Calu3 (cell line): ENCODE measurements at regions not wholly inside any gene's neighbourhood (a gene's known extent, or its start where the extent isn't known, plus 50 kb on each side); places are given as distances from the start of the nearest gene placed in this dataset.

Source experiments
- BruUV-seq: library from RNA; stranded (reverse); fragments of 400-500 nt; replicated peaks from 2 replicates; lab custom pipeline; 2021; lab: Mats Ljungman, UMichigan
- CTCF ChIA-PET: fragments of 300-600 bp; sonication (Branson Sonifier 250); formaldehyde crosslinking; loops from one replicate; lab custom pipeline; 2022; ENCODE audit warnings: antibody characterized with exemption; lab: Charles Lee
- DNase-seq: peaks from one replicate; pipeline ENCODE4 v3.0.0; 2022
- H3K27ac Mint-ChIP-seq: one replicate; pipeline ENCODE4 v1.8.0; 2022; ENCODE audit warnings: mixed read lengths; ENCODE audit not compliant: unreplicated experiment
- H3K27me3 Mint-ChIP-seq: one replicate; pipeline ENCODE4 v1.8.0; 2022; ENCODE audit warnings: mixed read lengths; ENCODE audit not compliant: unreplicated experiment
- H3K36me3 Mint-ChIP-seq: one replicate; pipeline ENCODE4 v1.8.0; 2022; ENCODE audit warnings: mild to moderate bottlenecking, moderate library complexity, mixed read lengths; ENCODE audit not compliant: insufficient read depth, unreplicated experiment
- H3K4me1 Mint-ChIP-seq: one replicate; pipeline ENCODE4 v1.8.0; 2022; ENCODE audit warnings: mild to moderate bottlenecking, low read depth, mixed read lengths; ENCODE audit not compliant: unreplicated experiment
- H3K4me3 Mint-ChIP-seq: one replicate; pipeline ENCODE4 v1.8.0; 2022; ENCODE audit warnings: mild to moderate bottlenecking, low read depth, moderate library complexity, mixed read lengths; ENCODE audit not compliant: unreplicated experiment
- H3K9me3 Mint-ChIP-seq: one replicate; pipeline ENCODE4 v1.8.0; 2022; ENCODE audit warnings: low read depth, mixed read lengths; ENCODE audit not compliant: unreplicated experiment
- intact Hi-C: fragments of 100-400 bp; cut with micrococcal nuclease; formaldehyde crosslinking; loops from one replicate; pipeline ENCODE4 v1.10.0; 2022; ENCODE audit not compliant: unreplicated experiment
- TF ChIP-seq, protein P1 (sequence below): fragments of 200-600 bp; IDR thresholded peaks from one replicate; pipeline ENCODE4 v1.8.0; 2022; ENCODE audit warnings: antibody characterized with exemption; ENCODE audit not compliant: unreplicated experiment

GRCh38 chr6:150456466-150456865 lies 87.7 kb downstream of the IYD start:
- no peaks in the 10 kb centered on the region for H3K27me3 Mint-ChIP-seq
- intact Hi-C loops, result no loop called here
- no peaks in the 10 kb centered on the region for H3K36me3 Mint-ChIP-seq
- CTCF ChIA-PET, result no interaction called here
- no peak for DNase-seq
- no peak overlapping the region for H3K4me3 Mint-ChIP-seq
- no peak overlapping the region for H3K27ac Mint-ChIP-seq
- H3K4me1 Mint-ChIP-seq, result peaks cover 15% of the 10 kb centered on the region
- no TSS peak for BruUV-seq
- TF ChIP-seq, protein P1, sequence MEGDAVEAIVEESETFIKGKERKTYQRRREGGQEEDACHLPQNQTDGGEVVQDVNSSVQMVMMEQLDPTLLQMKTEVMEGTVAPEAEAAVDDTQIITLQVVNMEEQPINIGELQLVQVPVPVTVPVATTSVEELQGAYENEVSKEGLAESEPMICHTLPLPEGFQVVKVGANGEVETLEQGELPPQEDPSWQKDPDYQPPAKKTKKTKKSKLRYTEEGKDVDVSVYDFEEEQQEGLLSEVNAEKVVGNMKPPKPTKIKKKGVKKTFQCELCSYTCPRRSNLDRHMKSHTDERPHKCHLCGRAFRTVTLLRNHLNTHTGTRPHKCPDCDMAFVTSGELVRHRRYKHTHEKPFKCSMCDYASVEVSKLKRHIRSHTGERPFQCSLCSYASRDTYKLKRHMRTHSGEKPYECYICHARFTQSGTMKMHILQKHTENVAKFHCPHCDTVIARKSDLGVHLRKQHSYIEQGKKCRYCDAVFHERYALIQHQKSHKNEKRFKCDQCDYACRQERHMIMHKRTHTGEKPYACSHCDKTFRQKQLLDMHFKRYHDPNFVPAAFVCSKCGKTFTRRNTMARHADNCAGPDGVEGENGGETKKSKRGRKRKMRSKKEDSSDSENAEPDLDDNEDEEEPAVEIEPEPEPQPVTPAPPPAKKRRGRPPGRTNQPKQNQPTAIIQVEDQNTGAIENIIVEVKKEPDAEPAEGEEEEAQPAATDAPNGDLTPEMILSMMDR, result no peak
- H3K9me3 Mint-ChIP-seq, result no peaks in the 10 kb centered on the region

GRCh38 chr6:150456902-150457643 lies 88.3 kb downstream of the IYD start:
- BruUV-seq, result no TSS peak
- CTCF ChIA-PET, result no interaction called here
- intact Hi-C loops, result no loop called here

DNA sequence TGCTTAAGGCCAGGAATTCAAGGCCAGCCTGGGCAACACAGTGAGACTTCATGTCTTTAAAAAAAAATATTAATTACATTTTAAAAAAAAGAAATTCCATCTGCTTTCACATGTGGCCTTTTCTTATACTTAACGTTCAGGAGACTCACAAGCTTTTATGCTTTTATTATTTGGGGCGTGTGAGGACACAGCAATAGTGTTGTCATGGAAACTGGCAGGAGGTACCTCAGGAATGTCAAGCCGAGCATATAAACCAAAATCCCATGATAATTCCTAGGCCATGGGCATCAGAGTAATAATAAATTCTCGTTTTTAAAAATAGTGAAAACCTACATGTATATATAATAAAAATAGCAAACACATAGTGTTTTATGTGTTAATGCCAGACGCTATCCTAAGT lies 89.8 kb downstream of the IYD start:
- no peaks in the 10 kb centered on the region for H3K27me3 Mint-ChIP-seq
- no peaks in the 10 kb centered on the region for H3K9me3 Mint-ChIP-seq
- no peak overlapping the region for H3K4me3 Mint-ChIP-seq
- intact Hi-C loops, result no loop called here
- TF ChIP-seq, protein P1, result no peak
- no peak overlapping the region for H3K27ac Mint-ChIP-seq
- no peak for DNase-seq
- H3K36me3 Mint-ChIP-seq, result no peaks in the 10 kb centered on the region
- CTCF ChIA-PET, result no interaction called here
- peaks cover 15% of the 10 kb centered on the region for H3K4me1 Mint-ChIP-seq
- BruUV-seq, result no TSS peak

More at GRCh38 chr6:150456902-150457643, 88.3 kb downstream of the IYD start:
- Mint-ChIP-seq H3K4me1 (peaks cover 15% of the 10 kb centered on the region), H3K4me3 (no peak overlapping the region), H3K27me3 (no peaks in the 10 kb centered on the region), H3K9me3 (no peaks in the 10 kb centered on the region), H3K36me3 (no peaks in the 10 kb centered on the region), H3K27ac (no peak overlapping the region)
- no peak for DNase-seq
- TF ChIP-seq, protein P1, result no peak

- no TSS peak for BruUV-seq
- CTCF ChIA-PET, result no interaction called here
- no peaks in the 10 kb centered on the region for H3K9me3 Mint-ChIP-seq
Observed at GRCh38 chr6:150463852-150464251, 95.0 kb downstream of the IYD start.

More at GRCh38 chr6:150463852-150464251, 95.0 kb downstream of the IYD start:
- DNase-seq, result no peak
- Mint-ChIP-seq H3K4me1 (no peaks in the 10 kb centered on the region), H3K36me3 (no peaks in the 10 kb centered on the region), H3K27me3 (no peaks in the 10 kb centered on the region), H3K4me3 (no peak overlapping the region), H3K27ac (no peak overlapping the region)
- TF ChIP-seq, protein P1, result no peak
- intact Hi-C loops, result no loop called here
